A172 (cell line): ENCODE measurements at regions not wholly inside any gene's neighbourhood (a gene's known extent, or its start where the extent isn't known, plus 50 kb on each side); places are given as distances from the start of the nearest gene placed in this dataset.

Experiments used
- DNase-seq: peaks from one replicate; pipeline ENCODE4 v3.0.0-alpha.2; 2015; ENCODE audit warnings: low spot score

- no peak for DNase-seq
Observed at GRCh38 chr5:103375863-103376591, 117.5 kb downstream of the MACIR start.

DNA sequence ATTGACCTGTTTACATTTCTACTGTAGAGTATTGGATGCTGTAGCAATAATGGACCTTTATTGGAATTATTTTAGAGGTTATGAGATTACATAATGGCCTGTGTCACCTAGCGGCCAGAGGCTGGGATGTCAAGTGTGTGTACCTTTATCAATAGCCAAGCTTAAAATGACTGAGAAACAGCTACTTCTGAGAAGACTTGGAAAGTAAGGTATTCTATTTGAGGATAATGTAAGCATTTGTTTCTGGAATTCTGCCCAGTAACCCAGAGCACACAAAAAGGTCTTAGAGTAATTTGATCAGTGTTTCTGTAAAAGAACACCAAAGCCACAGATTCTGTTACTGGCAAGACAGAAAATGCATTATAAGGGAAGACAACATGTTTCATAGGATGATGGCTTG is 116.8 kb downstream of the MACIR start:
- no peak for DNase-seq

GRCh38 chr5:103374473-103374963 is 116.0 kb downstream of the MACIR start:
- DNase-seq: no peak

- DNase-seq: no peak
Observed at GRCh38 chr5:103373597-103374472, 115.3 kb downstream of the MACIR start.

DNA sequence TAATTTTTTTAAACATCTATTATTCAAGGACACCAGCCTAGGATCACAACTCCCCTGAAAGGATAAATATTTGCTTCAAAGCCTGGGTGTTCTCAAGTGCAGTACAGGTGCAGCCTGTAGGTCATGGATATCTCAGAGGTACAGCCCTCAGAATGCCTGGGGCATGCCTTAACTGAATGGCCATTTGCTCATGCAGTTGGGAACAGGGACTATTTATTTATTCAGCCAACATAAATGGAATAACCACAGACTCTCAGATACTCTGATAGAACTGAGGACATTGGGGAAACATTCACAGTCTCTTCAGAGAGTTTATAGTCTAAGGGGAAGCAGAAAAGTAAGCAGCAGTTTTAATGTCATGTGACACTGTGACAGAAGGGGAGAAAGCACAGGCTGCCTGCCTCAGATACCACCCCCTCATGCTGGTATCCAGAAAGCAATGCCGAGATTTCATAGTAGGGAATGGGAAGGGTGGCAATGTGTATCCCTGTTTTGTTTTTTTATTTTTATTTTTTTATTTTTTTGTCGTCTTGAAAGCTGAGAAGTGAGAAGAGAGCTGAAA is 112.6 kb downstream of the MACIR start:
- DNase-seq: no peak

- DNase-seq: no peak
Observed at GRCh38 chr5:103369125-103370120, 110.9 kb downstream of the MACIR start.

GRCh38 chr5:103367702-103368101 is 109.1 kb downstream of the MACIR start:
- no peak for DNase-seq

- DNase-seq: no peak
Observed at GRCh38 chr5:103366918-103367549, 108.5 kb downstream of the MACIR start.

GRCh38 chr5:103364074-103364473 is 105.5 kb downstream of the MACIR start:
- DNase-seq: no peak

- no peak for DNase-seq
Observed at GRCh38 chr5:103362211-103362610, 103.6 kb downstream of the MACIR start.

GRCh38 chr5:103360475-103360874 is 101.9 kb downstream of the MACIR start:
- no peak for DNase-seq

DNA sequence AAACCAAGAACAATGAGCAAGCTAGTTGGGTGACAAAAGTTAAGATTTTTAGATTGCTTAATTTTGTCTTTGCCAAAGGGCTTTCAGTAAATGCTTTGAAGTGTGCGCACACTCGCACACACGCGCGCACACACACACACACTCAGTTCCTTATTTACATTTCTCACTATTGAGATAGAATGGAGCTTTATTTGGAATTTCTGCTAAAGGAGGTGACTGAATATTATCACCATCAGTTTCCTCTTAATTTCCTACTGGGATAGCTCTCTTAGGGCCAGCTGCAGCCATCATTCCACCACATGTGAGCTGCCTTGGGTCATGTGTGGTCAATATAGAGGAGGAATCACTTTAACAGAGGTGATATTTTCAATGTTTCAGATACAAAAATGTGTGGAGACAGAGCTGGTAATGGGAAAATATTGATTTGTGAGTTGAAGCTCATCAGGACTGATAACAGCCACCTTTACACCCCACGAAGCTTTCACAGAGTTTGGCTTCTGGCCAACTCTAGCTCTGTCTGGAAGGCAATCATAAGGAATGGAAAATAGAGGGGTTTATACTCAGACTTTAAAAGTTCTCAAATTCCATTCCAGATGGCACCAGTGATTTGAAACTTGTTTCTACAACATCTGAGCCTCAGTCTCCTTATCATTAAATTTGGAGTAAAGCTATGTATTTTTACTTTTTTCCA is 99.9 kb downstream of the MACIR start:
- no peak for DNase-seq

DNA sequence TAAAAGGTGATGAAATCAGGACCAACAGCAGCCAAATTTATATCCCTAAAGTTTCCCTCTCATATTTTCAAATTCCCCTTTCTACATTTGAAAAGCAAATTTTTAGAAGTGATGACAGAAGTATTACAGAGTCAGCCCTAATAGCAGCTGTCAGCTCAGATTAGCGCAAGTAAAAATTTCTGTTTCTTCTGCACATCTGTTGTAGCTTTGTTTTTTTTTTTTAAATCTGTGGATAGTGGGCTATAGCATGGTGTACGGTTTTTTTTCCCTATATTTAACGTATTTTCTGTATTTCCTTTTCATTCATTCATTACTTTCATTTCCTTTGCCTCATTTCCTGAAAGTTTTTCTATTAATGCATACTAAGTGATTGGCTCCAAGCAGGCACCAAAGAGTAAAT is 99.1 kb downstream of the MACIR start:
- DNase-seq: no peak

- DNase-seq: no peak
Observed at GRCh38 chr5:103356350-103357091, 98.0 kb downstream of the MACIR start.

DNA sequence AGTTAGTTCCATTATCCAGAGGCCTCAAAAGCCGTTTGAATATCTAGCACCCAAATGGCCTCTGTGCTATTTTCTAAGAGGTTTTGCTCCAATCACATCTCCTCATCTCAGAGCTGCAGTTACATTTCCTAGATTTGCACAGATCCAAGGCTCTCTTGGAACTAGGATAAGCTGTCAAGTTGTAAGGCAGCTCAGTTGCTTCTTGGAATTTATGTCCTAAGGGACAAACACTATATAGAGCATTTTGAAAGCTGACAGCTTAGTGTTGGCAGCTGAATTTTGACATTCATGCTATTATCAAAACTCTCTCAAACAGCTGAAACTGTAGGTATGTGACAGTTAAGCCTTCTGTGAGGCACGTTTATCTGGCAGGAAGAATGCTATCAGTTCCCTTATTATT is 97.0 kb downstream of the MACIR start:
- DNase-seq: no peak

DNA sequence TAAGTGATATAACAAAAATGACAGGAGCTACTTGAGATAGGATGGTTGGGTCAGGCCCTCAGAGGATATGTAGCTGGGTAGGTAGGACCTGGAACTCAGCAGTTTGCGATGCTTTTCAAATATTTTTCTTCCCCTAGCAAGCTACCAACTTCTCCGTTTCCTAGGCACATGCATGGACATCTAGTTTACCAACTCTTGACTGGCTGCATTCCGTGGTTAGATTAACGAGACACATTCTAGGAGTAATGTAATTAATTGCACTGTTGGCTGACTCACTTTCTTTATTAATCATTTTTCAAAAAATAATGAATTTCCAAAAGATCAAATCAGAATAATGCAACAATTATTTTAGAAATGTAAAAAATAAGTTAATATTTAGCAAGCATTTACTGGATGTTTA is 95.9 kb downstream of the MACIR start:
- DNase-seq: no peak

- DNase-seq: no peak
Observed at GRCh38 chr5:103353581-103353980, 95.0 kb downstream of the MACIR start.

GRCh38 chr5:103347716-103348423 is 89.3 kb downstream of the MACIR start:
- no peak for DNase-seq

DNA sequence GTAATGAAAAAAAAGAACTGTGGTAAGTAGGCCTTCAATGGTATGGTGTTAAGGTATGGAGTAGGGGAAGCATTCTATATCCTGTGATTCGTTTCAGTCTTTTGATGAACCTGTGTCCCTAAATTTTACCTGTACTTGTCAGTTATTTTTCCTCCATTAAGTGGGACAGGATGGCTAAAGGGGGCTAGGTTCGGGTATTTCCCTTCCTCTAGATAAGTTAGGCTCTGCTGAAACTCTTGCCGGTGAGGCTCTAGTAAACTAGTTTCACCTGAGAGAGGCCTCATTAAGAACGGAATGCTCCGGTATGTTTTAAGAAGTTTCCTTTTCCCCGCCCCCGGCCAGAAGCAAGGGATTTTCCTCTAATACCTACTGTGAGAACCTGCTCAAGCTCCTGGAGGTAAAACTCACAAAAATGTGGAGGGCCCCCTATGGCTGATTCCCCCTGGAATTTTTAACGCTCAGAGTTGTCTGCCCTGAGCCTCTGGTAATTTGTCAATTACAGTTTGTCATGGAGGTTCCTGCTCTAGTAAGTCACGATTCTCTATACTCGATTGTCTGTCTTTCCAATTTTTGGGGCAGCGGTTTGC is 87.7 kb downstream of the MACIR start:
- DNase-seq: no peak
